SK-N-MC (cell line): ENCODE measurements at regions not wholly inside any gene's neighbourhood (a gene's known extent, or its start where the extent isn't known, plus 50 kb on each side); places are given as distances from the start of the nearest gene placed in this dataset.

ENCODE experiments used
- EZH2 ChIP-seq: fragments of 200-600 bp; sonication (generic); IDR thresholded peaks from one replicate; pipeline ENCODE4 v1.6.1; 2017; ENCODE audit warnings: antibody characterized with exemption
- POLR2AphosphoS5 ChIP-seq: IDR thresholded peaks from 2 replicates; pipeline ENCODE4 v1.6.1; 2012; ENCODE audit warnings: mild to moderate bottlenecking, low read depth, low read length, borderline replicate concordance

DNA sequence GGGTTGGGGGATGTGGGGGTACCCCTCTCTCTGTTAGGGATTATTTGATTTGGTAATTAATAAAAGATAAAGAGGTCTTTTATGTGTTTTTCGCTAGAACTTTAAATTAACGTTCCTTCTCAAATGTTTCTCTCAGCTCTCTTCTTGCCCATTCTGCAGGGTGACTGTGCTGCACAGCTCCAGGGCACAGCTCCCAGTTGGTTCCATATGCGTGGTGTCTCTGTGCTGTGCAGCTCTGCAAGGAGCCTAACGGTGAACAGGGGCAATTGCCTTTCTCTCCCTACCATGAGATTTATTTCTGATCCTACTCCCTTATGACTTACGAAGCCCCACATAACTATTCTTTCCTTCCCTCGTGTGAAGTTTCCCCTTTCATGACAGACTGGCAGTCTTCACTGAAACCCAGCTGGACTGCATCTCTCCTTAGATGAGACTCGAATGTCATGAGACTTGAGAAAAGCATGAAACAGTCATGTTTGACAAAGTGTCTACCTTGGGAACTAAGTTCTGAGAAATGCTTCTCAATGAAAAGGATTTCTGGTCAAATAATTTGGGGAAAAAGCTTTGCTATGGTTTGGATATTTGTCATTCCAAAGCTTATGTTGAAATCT is 50.2 kb upstream of the SPRY1 start:
- TF ChIP-seq EZH2 (no peak), POLR2AphosphoS5 (no peak)
